ENCODE measurements at regions not wholly inside any gene's neighbourhood (a gene's known extent, or its start where the extent isn't known, plus 50 kb on each side); places are given as distances from the start of the nearest gene placed in this dataset.

DNA sequence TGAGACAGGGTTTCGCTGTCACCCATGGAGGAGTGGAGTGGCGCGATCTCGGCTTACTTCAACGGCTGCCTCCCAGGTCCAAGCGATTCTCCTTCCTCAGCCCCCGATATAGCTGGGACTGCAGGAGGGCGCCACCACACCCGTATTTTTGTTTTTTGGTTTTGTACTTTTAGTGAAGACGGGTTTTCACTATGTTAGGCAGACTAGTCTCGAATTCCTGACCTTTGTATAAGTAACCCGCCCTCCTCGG lies 115.4 kb upstream of the BTN3A2 start:
- TF ChIP-seq, protein P1, sequence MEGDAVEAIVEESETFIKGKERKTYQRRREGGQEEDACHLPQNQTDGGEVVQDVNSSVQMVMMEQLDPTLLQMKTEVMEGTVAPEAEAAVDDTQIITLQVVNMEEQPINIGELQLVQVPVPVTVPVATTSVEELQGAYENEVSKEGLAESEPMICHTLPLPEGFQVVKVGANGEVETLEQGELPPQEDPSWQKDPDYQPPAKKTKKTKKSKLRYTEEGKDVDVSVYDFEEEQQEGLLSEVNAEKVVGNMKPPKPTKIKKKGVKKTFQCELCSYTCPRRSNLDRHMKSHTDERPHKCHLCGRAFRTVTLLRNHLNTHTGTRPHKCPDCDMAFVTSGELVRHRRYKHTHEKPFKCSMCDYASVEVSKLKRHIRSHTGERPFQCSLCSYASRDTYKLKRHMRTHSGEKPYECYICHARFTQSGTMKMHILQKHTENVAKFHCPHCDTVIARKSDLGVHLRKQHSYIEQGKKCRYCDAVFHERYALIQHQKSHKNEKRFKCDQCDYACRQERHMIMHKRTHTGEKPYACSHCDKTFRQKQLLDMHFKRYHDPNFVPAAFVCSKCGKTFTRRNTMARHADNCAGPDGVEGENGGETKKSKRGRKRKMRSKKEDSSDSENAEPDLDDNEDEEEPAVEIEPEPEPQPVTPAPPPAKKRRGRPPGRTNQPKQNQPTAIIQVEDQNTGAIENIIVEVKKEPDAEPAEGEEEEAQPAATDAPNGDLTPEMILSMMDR (conservative IDR thresholded peaks at IDR 0.05; ENCODE audit: low read depth, low read length), result no peak
- no peak for DNase-seq (ENCODE audit: low read depth)
- peak overlapping the region; percentile 68 for H3K4me3 ChIP-seq (ENCODE audit: low read depth, low read length)

DNA sequence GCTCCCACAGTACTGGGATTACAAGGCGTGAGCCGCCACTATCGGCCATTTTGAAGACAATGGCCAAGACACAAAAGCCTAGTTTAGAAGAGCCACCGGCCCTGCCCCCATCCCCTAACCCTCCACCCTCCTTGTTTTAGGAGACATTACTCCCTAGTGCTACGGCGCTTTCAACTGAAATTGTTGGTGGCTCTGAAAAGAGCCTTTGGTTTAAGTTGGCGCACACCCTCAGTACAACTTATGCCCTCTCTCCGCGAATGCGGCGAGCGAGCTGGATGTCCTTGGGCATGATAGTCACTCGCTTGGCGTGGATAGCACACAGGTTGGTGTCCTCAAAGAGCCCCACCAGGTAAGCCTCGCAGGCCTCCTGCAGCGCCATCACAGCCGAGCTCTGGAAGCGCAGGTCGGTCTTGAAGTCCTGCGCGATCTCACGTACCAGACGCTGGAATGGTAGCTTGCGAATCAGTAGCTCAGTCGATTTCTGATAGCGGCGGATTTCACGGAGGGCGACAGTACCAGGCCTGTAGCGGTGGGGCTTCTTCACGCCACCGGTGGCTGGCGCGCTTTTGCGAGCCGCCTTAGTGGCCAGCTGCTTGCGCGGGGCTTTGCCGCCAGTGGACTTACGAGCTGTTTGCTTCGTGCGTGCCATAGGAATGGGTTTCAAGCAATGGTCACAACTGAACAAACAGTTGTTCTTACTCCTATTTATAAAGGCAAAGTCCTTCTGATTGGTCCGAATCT lies 114.9 kb upstream of the BTN3A2 start:
- peak overlapping the region; percentile 68 for H3K4me3 ChIP-seq (ENCODE audit: low read depth, low read length)
- TF ChIP-seq, protein P1 (conservative IDR thresholded peaks at IDR 0.05; ENCODE audit: low read depth, low read length), result peak; percentile 50
- DNase-seq (ENCODE audit: low read depth), result no peak

DNA sequence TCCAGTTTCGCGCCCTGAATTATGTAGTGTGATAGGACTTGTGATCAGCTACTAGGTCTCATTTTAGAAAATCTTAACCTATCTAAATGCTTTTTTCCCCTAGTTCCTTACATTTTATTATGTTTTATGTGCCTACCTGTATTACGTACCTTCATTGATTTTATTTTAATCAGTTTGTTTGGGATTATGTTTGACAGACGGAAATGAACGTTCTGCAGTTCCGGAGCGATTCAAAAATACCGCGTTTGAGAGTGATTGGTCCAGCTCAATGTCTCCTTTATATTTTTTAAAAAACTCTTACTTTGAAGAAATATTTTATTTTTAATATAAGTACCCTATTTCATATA lies 114.3 kb upstream of the BTN3A2 start:
- DNase-seq (ENCODE audit: low read depth), result no peak
- TF ChIP-seq, protein P1 (conservative IDR thresholded peaks at IDR 0.05; ENCODE audit: low read depth, low read length), result no peak
- H3K4me3 ChIP-seq (ENCODE audit: low read depth, low read length), result peak overlapping the region; percentile 68

DNA sequence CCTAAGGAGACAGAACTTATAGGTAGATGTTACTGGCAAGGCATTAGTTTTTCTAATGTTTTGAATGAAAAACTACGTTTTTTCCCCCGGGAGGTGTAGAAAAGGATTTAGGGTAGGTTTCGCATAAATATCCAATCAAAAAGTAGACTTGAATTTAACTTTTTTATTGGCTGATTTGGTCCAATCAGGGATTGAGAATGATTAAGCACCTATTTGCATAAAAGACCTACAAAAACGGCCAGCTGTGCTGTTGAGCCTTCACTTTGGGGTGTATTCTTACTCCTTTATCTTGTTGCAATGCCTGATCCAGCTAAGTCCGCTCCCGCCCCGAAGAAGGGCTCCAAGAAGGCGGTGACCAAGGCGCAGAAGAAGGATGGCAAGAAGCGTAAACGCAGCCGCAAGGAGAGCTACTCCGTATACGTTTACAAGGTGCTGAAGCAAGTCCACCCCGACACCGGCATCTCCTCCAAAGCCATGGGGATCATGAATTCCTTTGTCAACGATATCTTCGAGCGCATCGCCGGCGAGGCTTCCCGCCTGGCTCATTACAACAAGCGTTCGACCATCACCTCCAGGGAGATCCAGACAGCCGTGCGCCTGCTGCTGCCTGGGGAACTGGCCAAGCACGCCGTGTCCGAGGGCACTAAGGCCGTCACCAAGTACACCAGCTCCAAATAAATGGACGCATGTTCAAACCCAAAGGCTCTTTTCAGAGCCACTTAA lies 113.5 kb upstream of the BTN3A2 start:
- TF ChIP-seq, protein P1 (conservative IDR thresholded peaks at IDR 0.05; ENCODE audit: low read depth, low read length), result no peak
- no peak for DNase-seq (ENCODE audit: low read depth)
- peak overlapping the region; percentile 68 for H3K4me3 ChIP-seq (ENCODE audit: low read depth, low read length)

DNA sequence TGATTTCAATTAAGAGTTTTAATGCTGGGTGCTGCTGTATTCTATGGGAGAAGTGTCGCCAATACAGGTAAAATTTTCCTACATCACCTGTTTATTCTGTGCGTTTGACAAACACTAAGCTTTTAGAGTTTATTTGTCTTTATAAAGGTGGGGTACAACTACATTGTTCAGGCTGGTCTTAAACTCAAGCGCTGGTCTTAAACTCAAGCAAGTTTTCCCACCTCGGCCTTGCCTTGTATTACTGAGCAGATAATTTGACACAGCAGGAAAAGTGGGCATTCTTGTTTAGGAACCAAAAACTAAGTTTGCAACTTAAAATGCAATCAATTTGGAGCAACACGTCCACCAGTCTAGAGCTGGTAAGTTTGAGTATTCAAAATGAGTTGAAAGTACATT lies 112.9 kb upstream of the BTN3A2 start:
- TF ChIP-seq, protein P1 (conservative IDR thresholded peaks at IDR 0.05; ENCODE audit: low read depth, low read length), result no peak
- DNase-seq (ENCODE audit: low read depth), result no peak
- peak overlapping the region; percentile 68 for H3K4me3 ChIP-seq (ENCODE audit: low read depth, low read length)

DNA sequence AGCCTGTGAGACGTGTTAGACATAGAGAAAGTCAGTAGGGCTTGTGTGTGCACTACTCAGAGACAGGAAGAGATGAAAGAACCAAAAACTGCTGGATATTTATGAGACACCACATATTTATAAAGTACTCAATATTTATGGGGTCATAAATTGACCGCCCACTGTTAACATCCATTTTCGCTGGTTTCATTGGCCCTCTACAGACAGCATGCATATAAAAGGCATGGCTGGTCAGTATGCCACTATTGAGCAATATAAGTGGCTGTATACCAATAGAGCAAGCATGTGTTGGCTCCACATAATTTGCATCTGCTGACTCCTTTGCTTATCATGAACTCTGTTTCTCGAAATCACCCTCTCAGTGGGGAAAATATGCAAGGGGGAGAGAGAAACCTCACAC lies 110.3 kb upstream of the BTN3A2 start:
- no peak overlapping the region for H3K4me3 ChIP-seq (ENCODE audit: low read depth, low read length)
- no peak for DNase-seq (ENCODE audit: low read depth)
- TF ChIP-seq, protein P1 (conservative IDR thresholded peaks at IDR 0.05; ENCODE audit: low read depth, low read length), result no peak

DNA sequence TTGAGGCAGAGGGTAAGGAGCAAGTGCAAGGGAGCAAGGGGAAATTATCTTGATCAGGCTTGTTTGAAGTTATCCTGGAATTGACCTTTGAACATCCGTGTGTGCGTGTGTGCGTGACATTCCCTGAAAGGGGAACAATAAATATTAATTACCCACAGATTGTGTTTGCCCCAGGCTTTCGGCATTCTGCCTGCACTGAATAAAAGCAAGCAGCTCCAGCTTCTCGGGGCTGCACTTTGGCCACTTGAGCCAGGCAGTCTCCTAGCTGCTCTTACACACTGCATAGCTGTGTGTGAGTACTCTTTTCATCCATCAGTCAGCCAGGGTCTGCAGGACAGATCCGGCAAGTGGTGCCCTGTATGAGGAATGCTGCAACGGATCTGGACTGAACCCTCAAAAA lies 107.7 kb upstream of the BTN3A2 start:
- no peak for DNase-seq (ENCODE audit: low read depth)
- H3K4me3 ChIP-seq (ENCODE audit: low read depth, low read length), result no peak overlapping the region
- TF ChIP-seq, protein P1 (conservative IDR thresholded peaks at IDR 0.05; ENCODE audit: low read depth, low read length), result no peak
